DMS79 treated with DMSO at 0.1 percent for 48 hours (cell line): ENCODE measurements at regions not wholly inside any gene's neighbourhood (a gene's known extent, or its start where the extent isn't known, plus 50 kb on each side); places are given as distances from the start of the nearest gene placed in this dataset.
"Not testable (repeated sequence)": the region's sequence is repeated elsewhere in the genome, so short reads cannot be mapped to it uniquely, and the experiment has no call there.

Source experiments
- DNase-seq: peaks from one replicate; lab custom pipeline; 2025; lab: John Stamatoyannopoulos, UW

DNA sequence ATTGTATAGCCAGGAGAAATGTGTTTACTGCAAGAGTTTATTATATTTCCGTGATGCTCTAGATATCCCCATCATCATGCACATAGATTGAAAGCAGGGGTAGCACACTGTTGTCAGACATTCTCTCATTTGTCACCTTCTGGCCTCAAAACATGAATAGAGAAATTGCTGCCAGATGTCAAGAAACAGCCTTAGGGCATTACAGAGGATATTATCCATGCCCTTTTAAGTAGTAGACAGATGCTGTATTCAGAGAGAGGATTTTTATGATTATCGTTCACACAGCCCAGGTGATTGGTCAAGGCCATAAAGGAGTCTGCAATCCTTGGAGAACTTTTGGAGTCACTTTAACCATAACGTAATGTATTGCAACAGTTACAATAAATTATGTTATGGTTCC, 1961.5 kb upstream of the TENM3 start:
- DNase-seq, result no peak

DNA sequence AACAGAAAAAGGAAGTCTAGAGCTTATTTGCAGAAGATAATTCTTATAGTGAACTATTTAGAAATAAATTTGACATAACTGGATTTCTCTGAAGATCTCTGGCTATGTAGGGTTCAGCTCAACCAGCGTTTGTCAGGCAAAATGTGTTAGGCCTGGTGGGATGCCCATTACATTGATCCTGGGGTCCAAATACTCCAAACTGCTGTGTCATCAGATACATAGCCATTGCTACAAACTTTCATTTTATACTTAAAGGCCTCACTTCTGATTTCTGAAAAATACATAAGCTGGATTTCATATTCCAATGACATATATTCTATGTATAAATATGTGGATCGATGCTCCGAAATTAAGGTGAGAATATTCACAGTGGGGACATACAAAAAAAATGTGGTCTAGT, 1958.9 kb upstream of the TENM3 start:
- no peak for DNase-seq

DNA sequence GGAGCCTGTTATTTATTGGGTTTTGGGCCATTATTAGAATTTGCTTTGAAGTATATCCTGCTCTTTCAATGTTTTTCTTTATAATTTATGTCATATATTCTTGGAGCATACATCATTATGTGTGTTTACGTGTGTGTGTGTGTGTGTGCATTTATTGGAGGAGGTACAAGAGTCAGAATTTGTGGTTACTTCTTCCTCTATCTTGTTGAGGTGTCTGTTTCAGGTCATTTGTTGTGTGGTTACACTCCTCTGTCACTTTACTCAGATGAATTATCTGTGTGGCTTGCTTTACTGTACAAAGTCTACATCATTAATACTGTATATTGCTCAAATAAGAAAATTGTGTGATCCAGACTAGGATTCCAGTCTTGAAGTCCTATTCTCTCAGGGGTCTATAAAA, 1957.4 kb upstream of the TENM3 start:
- no peak for DNase-seq

DNA sequence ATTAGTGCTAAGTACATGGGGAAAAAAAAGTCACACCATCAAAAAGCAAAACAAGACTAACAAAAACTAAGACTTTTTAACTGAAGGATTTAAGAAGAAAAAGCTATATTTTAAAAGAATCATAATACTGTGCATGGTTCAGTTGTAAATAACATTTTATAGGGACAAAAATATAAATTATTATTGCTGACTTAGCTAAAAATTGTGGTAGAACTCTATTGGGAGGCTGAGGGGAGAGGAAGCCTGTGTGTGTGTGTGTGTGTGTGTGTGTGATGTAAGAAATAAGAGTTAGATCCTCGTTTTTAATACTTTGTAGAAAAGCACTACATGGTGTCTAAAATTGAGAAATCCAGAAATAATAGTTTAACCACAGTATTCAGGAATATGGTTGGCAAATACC, 1950.9 kb upstream of the TENM3 start:
- no peak for DNase-seq

DNA sequence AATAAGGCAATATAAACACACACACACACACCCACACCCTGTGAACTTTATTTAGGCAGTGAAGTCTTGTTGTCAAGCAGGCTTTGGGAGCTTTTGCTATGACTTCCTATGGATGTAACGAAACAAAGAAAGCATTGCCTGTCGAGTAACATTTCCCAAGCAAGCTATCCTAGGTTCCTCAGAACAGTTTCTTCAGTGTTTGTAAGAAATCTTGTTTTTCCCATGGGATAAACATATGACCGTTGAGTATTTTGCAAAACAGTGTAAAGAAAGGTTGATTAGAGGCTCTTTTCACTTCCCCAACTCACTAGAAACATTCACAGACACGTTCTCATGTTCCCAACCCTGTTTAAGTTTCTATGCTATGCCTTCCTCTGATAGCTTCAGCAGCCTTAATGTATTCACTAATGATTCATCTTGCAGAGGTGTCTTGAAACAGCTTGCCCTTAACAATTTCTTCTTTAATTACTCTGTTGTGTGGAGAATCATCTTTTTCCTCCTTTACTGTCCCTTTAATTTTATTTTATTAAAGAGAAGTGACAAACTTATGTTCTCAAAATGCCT, 1947.1 kb upstream of the TENM3 start:
- no peak for DNase-seq

DNA sequence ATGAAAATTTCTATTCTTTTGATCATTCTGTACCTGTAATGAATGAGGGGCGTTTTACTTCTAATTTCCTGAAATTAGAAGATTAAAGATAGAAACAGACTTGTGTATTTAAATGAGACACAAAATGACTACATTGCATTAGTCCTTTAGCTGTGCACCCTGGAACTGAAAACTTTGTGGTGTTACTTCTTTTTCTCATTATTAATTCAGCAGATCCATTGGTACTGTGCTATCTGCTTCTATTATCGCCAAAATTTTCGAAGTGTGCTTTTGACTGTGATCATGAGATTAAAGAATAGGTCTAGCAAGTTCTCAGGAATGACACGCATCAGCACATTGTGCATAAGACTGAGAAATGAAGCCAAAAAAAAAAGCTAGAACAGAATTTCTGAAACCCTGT, 1938.9 kb upstream of the TENM3 start:
- DNase-seq, result no peak

DNA sequence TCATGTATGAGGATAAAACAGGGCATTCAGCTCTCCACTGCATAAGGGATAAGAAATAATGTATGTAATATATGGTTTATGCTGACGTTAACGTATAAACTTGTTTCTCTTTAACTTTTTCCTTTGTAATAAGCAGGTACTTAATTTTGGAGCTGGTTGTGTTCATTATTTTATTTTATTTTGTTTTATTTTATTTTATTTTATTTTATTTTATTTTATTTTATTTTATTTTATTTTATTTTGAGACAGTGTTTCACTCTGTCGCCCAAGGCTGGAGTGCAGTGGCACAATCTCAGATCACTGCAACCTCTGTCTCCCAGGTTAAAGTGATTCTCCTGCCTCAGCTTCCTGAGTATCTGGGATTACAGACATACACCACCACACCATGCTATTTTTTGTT, 1932.6 kb upstream of the TENM3 start:
- no peak for DNase-seq

DNA sequence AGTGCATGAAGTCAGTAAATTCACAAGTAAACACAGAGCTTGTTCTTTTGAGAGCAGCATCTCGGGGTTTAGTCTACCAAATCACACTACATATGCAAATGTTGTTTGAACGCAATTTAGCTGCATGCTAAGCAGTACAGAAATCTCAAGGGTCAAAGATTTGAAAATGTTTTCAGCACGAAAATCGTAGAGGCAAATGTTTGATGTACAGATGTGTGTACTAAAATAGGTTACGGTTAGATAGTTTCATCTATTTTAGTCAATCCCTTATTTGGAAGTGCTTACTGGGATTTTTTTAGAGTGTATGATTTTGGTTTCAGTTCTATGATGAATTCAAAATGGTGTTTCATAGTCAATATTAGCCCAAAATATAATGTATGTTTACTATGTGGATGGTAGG, 1928.2 kb upstream of the TENM3 start:
- DNase-seq, result no peak

DNA sequence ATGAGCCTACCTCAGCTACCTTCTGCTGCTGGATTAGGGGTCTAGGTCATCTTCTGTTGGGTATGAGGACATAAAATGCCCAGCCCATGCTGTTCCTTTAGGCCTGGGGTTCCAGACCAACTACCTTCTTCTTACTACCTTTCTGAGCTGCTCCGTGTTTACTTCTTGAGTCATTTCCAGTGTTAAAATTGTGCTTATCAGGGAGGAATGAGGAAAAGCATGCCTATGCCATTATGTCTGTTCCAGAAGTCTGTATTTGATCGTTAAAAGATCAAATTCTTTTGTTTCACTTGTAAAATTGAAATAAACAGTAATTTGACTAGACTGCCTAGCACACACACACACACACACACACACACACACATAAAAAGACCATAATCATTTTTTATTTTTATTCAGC, 1912.7 kb upstream of the TENM3 start:
- no peak for DNase-seq

DNA sequence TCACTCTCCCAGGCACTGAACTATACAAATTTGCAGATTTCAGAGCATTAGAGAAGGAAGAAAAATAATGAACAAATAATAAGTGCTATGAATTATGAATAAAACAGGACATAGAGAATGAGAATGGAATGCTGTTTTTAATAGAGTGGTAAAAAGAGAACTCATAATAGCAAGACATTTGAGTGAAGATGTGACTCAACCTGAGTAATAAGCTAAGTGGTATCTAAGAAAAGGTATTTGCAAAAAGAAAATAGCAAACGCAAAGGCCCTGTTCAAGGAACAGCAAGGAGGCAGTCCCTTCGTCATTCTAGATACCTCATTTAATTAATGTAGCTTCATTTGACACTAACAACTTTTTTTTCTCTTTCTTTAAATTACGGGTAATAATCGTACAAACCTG, 1910.0 kb upstream of the TENM3 start:
- no peak for DNase-seq

DNA sequence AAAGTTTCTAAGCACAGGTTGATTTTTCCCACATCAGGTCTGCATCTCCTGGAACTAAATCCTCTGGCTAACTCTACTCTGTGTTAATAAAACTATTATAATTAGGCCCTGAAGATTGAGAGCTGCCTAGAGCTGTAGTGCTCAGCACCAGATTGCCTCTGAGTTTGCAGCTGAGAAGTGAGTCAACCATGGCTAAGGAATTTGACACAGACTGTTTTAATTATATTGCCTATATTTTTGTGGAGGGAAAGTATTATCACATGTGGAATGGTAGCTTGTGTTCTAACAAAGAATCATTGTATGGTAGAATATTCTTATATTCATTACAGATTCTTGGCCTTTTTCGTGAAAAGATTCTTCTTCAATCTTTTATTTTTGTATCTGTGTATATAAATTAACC, 1907.6 kb upstream of the TENM3 start:
- no peak for DNase-seq

DNA sequence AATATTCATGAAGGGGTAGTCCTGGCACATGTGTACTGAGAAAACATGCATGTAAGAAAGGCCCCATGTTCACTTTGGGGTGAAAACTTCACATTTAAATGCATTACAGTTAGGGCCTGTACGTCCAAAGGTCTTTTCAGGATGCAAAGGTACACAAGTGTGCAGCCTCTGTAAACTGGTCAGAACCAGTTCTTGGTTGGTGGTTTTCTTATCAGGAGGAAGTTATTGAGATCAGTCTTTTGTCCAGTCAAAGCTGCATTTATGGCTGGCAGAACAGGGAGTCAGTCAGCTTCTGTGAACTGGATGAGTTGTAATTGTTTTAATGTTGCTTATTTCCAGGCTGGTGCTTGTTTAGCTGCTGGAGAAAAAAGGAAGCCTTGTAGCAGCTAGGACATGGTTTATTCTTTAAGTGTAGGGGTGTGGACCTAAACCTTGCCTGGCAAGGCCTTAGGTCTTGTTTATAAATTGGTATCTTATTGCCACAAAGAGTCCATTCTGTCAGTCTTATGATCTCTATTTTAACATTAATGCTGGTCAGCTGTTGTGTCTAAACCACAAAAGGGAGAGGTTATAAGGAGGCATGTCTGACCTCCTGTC, 1906.6 kb upstream of the TENM3 start:
- DNase-seq, result no peak

DNA sequence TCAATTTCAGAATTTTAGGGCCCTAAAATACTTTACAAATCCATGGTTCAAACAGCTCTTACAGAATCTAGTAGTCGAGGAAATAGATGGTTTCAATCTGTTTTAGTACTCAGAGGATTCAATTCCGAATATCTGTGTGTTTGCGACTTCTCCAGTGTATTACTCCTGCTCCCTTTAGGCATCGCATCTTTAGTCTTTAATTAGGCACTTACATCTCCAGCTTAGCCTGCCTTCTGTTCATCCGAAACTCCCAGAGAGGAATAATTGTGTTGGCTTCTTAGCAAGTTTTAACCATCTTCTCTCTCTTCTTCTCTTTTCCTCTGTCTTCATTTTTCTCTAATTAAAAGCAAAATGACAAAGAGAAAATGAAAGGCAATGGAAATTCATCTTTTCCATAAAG, 1901.3 kb upstream of the TENM3 start:
- DNase-seq, result no peak

DNA sequence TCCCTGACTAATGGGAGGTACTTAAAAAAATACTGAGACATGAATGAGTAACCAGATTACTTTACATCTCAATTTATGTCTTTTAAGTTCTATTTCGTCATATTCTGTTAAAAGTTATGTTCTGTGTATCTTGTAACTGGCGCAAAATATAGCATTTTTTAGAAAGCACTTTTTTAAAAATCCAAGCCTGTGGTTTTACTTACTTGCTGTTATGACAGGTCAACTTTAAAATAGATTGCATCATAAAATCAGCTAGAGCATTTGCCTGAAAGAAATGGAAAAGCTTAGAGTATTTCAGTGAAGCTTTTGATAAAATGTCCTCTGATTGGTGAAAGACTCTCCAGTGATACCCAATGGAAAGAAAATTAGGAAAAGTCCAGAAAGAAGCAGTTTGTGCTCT, 1892.3 kb upstream of the TENM3 start:
- no peak for DNase-seq

DNA sequence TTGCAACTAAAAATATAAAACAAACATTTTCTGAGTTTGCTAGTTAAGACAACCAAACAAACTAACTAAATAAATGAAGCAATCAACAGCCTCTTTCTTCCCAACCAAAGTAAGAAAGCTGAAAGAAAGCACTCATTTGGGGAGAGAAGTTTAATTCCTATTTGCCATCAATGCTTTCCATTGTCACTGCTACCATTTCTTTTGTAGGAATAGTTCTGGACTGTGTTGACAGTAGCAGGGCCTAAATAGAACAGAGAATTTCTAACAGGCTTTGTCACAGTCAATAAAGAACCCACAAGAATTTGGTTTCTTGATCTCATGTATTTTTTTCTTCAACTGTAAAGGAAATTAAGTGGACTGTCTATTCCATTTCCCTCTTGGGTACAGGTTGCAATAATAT, 1886.4 kb upstream of the TENM3 start:
- no peak for DNase-seq

DNA sequence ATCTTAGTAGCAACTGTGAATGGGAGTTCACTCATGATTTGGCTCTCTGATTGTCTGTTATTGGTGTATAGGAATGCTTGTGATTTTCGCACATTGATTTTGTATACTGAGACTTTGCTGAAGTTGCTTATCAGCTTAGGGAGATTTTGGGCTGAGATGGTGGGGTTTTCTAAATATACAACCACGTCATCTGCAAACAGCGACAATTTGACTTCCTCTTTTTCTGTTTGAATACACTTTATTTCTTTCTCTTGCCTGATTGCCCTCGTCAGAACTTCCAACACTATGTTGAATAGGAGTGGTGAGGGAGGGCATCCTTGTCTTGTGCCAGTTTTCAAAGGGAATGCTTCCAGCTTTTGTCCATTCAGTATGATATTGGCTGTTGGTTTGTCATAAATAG, 1883.1 kb upstream of the TENM3 start:
- DNase-seq, result not testable (repeated sequence)

DNA sequence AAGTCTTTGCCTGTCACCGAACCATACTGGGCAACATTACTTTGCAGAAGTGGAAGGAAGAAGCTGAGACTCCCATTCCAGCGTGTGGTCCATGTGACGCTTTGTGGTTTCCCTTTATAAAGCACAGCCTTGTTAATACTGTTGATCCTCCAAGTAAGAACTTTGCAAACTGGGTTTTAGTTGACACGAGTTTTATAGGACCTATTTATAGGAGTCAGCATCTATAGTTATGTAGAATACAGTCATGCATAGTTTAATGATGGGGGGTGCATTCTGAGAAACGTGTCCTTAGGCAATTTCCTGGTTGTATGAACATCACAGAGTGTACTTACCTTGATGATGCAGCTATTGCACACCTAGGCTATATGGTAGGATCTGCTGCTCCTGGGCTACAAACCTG, 1879.4 kb upstream of the TENM3 start:
- no peak for DNase-seq

DNA sequence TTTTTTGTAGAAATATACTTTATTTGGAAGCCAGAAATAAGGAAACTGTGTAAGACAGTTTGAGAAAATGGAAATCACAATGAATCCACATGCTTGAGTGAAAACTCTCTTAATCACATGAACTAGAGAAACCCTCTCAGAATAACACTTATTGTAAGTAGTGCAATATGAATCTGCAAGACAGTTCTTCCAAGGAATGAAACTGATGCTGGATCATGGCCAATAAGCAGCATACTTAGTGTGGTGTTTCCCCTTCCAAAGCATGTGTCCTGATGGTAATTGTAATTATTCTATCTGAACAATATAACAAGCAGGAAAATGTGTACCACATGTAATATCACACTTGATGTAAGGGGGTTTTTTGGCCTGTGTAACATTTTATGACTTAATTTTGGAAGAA, 1870.5 kb upstream of the TENM3 start:
- DNase-seq, result no peak

DNA sequence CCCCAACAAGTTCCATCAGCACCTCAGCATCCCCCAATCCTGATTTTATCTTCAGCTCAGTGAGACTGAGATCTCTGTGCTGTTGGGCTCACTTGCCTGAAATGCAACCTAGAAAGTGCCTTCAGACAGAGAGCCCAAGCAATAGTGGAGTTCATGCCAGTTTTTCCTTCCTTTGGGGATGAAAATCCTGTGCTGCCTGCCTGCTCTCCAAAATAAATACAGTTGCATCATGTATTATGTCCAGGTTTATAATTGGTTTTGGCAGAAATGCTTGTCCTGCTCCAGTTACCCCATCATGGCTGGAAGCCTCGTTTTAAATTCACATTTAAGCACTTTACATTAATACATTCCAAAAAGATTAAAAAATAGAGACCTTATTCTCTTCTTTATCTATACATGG, 1865.5 kb upstream of the TENM3 start:
- DNase-seq, result no peak

DNA sequence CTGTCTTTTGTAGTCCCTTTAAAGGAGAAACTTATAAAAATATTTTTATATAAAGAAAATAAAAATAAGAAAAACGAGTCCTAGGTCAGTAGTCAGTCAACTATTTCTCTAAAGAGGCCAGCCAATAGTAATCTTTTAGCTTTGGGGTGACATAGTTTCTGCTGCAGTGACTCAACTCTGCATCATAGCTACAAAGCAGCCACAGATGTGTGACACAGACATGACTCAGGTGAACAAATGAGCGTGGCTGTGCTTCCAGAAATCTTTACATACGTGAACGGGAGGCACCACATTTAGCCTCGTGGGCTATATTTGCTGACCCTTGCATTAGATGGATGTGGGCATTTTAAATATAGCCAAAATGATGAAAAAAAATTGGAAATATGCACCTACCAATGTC, 1862.5 kb upstream of the TENM3 start:
- no peak for DNase-seq

DNA sequence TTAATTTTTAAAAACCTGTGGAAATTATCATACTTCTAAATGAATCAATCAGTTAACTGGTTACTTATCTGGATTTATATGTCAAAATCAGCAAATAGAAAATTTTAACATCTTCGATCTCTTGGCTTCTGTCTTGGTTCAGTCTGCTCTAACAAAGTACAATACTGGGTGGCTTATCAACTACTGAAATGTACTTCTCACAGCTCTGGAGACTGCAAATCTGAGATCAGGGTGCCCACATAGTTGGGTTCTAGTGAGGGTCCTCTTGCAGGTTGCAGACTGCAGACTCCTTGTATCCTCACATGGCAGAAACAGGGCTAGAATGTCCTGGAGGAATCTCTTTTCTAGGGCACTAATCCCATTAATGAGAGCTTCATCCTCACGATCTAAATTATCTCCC, 1851.6 kb upstream of the TENM3 start:
- DNase-seq, result no peak

DNA sequence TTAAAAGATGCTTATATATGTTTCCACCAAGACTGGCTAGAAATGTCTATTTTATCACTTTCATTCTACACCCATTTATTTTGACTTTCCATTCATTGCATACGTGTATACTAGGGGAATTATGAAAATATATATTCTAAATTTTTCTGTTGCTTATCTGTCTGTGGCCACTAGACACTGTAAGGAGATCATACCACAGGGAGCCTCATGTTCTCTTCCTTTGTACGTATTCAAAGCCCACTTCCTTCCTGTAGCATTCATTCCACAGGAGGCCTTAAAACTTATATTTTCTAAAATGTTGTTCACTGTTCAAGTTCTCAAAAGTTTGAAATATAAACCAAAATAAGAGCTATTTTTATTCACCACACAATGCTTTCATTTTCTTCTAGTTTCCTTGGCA, 1848.9 kb upstream of the TENM3 start:
- no peak for DNase-seq

DNA sequence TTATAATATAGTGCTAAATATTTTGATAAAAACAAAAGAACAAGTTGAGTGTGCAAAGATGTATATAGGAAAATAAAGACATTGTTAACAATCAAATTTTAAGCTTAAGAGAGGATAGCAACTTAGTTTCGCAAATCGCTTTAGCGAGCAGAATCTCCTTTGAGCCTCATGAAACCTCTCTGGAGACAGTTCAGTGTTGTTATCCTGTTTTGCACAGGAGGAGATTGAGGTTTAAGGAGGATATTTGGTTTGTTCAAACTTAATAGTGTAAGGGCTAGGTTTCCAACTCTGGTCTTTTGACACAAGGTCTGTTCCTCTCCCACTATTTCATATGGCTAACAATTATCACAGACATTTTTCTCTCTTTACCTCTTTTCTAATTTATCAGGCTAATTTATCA, 1848.5 kb upstream of the TENM3 start:
- no peak for DNase-seq

DNA sequence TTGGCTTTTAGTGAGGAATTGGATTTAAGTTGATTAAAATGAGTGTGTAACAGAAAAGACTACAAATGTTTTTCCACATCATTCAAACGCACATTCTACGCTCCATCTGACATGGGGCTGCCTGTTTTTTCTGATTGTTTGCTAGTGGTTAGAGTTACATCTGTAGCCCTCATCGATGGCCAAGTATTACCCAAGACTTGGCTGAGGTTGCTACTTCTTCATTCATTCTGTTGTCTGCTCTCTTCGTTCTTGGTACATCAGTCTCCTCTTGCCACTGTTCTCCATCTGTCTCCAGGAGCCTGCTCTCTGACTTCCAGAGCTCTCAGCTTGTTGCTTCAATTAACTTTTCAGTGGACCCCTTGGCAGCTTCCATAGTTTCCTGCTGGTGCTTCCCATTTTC, 1844.6 kb upstream of the TENM3 start:
- DNase-seq, result no peak
